ENCODE measurements at regions not wholly inside any gene's neighbourhood (a gene's known extent, or its start where the extent isn't known, plus 50 kb on each side); places are given as distances from the start of the nearest gene placed in this dataset.

- POLR2A ChIA-PET = no interaction called here
- intact Hi-C loops (cut with micrococcal nuclease) = no loop called here
- Histone ChIP-seq H3K36me3 (ENCODE audit: control insufficient read depth in 1 of 2, insufficient read depth in 2 of 2, low read length in 2 of 2) (no peaks in the 10 kb centered on the region), H3K4me2 (ENCODE audit: low read length) (no peak overlapping the region), H3K9ac (ENCODE audit: low read length) (no peak overlapping the region), H3K79me2 (ENCODE audit: insufficient read depth, low read length) (no peaks in the 10 kb centered on the region), H3K4me3 (replicated peaks in 1 of 2; ENCODE audit: low read depth in 1 of 2, low read length in 2 of 2) (no peak overlapping the region), H3K4me1 (ENCODE audit: control insufficient read depth in 1 of 2, insufficient read depth in 2 of 2, low read length in 2 of 2) (no peaks in the 10 kb centered on the region), H3K27me3 (ENCODE audit: insufficient read depth, low read length) (no peaks in the 10 kb centered on the region), H3K27ac (ENCODE audit: low read depth, low read length) (no peak overlapping the region), H3K9me3 (ENCODE audit: control insufficient read depth in 1 of 2, insufficient read depth in 1 of 2, low read depth in 1 of 2, low read length in 2 of 2) (peaks cover 53 to 54% of the 10 kb centered on the region in 2 experiments; a peak in 3 of 4 replicates), H4K20me1 (ENCODE audit: insufficient read depth) (no peaks in the 10 kb centered on the region), H3K9me2 (ENCODE audit: insufficient read depth) (no peaks in the 10 kb centered on the region), H2AFZ (ENCODE audit: low read depth, low read length, poor library complexity, severe bottlenecking) (no peak overlapping the region)
- DNase-seq (ENCODE audit: low read depth, low spot score) (no peak), ATAC-seq (no peak)
- CTCF ChIA-PET = no interaction called here
- TF ChIP-seq CEBPB (IDR thresholded peaks at IDR 0.05; ENCODE audit: low read depth) (no peak), ZNF274 (IDR thresholded peaks at IDR 0.05; ENCODE audit: low read depth, low read length) (no peak), SP1 (IDR thresholded peaks at IDR 0.05; ENCODE audit: low read depth) (no peak), YY1 (IDR thresholded peaks at IDR 0.05; ENCODE audit: extremely low read depth, insufficient replicate concordance, low read depth, low read length) (no peak), CTCF (IDR thresholded peaks at IDR 0.05 in 2 of 3, conservative IDR thresholded peaks at IDR 0.05 in 1 of 3; ENCODE audit: borderline replicate concordance in 1 of 3, insufficient read depth in 1 of 3, low read depth in 2 of 3, low read length in 2 of 3) (no peak), POLR2A (IDR thresholded peaks at IDR 0.05; ENCODE audit: borderline replicate concordance, extremely low read depth, insufficient read depth, insufficient read length) (no peak), EGR1 (IDR thresholded peaks at IDR 0.05; ENCODE audit: low read depth) (no peak), ATF3 (IDR thresholded peaks at IDR 0.05) (no peak), SRF (IDR thresholded peaks at IDR 0.05; ENCODE audit: low read depth) (no peak), FOSL1 (IDR thresholded peaks at IDR 0.05; ENCODE audit: low read depth) (no peak), RAD21 (IDR thresholded peaks at IDR 0.05; ENCODE audit: low read depth) (no peak), SIN3A (IDR thresholded peaks at IDR 0.05; ENCODE audit: low read depth) (no peak), POLR2AphosphoS5 (IDR thresholded peaks at IDR 0.05; ENCODE audit: low read depth, low read length) (no peak), CBX3 (IDR thresholded peaks at IDR 0.05; ENCODE audit: low read depth) (no peak), JUND (IDR thresholded peaks at IDR 0.05) (no peak), ELF1 (IDR thresholded peaks at IDR 0.05; ENCODE audit: borderline replicate concordance, low read depth) (no peak)
- TF ChIP-seq, protein P1, sequence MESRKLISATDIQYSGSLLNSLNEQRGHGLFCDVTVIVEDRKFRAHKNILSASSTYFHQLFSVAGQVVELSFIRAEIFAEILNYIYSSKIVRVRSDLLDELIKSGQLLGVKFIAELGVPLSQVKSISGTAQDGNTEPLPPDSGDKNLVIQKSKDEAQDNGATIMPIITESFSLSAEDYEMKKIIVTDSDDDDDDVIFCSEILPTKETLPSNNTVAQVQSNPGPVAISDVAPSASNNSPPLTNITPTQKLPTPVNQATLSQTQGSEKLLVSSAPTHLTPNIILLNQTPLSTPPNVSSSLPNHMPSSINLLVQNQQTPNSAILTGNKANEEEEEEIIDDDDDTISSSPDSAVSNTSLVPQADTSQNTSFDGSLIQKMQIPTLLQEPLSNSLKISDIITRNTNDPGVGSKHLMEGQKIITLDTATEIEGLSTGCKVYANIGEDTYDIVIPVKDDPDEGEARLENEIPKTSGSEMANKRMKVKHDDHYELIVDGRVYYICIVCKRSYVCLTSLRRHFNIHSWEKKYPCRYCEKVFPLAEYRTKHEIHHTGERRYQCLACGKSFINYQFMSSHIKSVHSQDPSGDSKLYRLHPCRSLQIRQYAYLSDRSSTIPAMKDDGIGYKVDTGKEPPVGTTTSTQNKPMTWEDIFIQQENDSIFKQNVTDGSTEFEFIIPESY (IDR thresholded peaks at IDR 0.05; ENCODE audit: extremely low read depth, insufficient replicate concordance, low read length) = no peak
- TF ChIP-seq, protein P2, sequence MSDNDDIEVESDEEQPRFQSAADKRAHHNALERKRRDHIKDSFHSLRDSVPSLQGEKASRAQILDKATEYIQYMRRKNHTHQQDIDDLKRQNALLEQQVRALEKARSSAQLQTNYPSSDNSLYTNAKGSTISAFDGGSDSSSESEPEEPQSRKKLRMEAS (IDR thresholded peaks at IDR 0.05) = no peak
- BruUV-seq (replicated peaks) = no TSS peak
- RAD21 ChIA-PET (ENCODE audit: low non-redundant PET in 1 of 2, low total read pairs in 2 of 2, uncharacterized antibody in 2 of 2, unreplicated experiment in 2 of 2) = no interaction called here
These were observed 276.2 kb upstream of the SORCS1 start for GRCh38 chr10:107440741-107441140.

Data from HCT116 (cell line).